ENCODE measurements at regions not wholly inside any gene's neighbourhood (a gene's known extent, or its start where the extent isn't known, plus 50 kb on each side); places are given as distances from the start of the nearest gene placed in this dataset.

- no peaks in the 10 kb centered on the region for H3K79me2 ChIP-seq
- H3K36me3 ChIP-seq (ENCODE audit: control insufficient read depth, insufficient read depth, low read length) = no peaks in the 10 kb centered on the region
- TF ChIP-seq, protein P1, sequence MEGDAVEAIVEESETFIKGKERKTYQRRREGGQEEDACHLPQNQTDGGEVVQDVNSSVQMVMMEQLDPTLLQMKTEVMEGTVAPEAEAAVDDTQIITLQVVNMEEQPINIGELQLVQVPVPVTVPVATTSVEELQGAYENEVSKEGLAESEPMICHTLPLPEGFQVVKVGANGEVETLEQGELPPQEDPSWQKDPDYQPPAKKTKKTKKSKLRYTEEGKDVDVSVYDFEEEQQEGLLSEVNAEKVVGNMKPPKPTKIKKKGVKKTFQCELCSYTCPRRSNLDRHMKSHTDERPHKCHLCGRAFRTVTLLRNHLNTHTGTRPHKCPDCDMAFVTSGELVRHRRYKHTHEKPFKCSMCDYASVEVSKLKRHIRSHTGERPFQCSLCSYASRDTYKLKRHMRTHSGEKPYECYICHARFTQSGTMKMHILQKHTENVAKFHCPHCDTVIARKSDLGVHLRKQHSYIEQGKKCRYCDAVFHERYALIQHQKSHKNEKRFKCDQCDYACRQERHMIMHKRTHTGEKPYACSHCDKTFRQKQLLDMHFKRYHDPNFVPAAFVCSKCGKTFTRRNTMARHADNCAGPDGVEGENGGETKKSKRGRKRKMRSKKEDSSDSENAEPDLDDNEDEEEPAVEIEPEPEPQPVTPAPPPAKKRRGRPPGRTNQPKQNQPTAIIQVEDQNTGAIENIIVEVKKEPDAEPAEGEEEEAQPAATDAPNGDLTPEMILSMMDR (IDR thresholded peaks at IDR 0.05) = no peak
- no peaks in the 10 kb centered on the region for H3K4me1 ChIP-seq
- no peak overlapping the region for H3K4me2 ChIP-seq (ENCODE audit: low read length)
- no peaks in the 10 kb centered on the region for H3K9me3 ChIP-seq (ENCODE audit: control insufficient read depth, low read length)
- H3K27ac ChIP-seq = no peak overlapping the region
- H3K27me3 ChIP-seq (ENCODE audit: control insufficient read depth, insufficient read depth, low read length) = no peaks in the 10 kb centered on the region
- H3K4me3 ChIP-seq (ENCODE audit: low read depth, low read length) = no peak overlapping the region
- no peak overlapping the region for H2AFZ ChIP-seq
- H3K9ac ChIP-seq = no peak overlapping the region
Observed at GRCh38 chr12:87272851-87273250, 756.4 kb downstream of the C12orf50 start.

- Histone ChIP-seq H2AFZ (no peak overlapping the region), H3K27ac (no peak overlapping the region), H3K9ac (no peak overlapping the region), H3K4me3 (ENCODE audit: low read depth, low read length) (no peak overlapping the region), H3K79me2 (no peaks in the 10 kb centered on the region), H3K36me3 (ENCODE audit: control insufficient read depth, insufficient read depth, low read length) (no peaks in the 10 kb centered on the region), H3K27me3 (ENCODE audit: control insufficient read depth, insufficient read depth, low read length) (no peaks in the 10 kb centered on the region), H3K4me2 (ENCODE audit: low read length) (no peak overlapping the region), H3K4me1 (no peaks in the 10 kb centered on the region), H3K9me3 (ENCODE audit: control insufficient read depth, low read length) (no peaks in the 10 kb centered on the region)
- TF ChIP-seq, protein P1 (IDR thresholded peaks at IDR 0.05) = no peak
Observed at GRCh38 chr12:87270919-87271318, 758.3 kb downstream of the C12orf50 start.

DNA sequence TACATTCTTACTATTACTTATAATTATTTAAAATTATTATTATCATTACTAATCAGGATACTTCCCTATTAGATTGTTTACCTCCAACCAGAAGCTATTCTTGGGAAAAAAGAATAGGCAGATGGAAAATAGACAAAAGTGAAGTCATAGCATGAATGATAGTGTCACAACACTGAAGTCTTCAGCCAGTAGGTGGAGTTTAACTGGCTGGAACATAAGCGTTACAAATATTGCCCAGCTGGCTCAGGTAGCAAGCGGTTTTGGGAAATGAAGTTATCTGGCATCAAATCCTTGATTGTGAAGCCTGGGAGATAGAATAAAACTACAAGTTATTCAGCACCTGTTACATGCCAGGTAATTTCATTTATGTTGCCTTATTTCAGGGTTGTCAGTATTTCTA, 762.9 kb downstream of the C12orf50 start:
- H3K9me3 ChIP-seq (ENCODE audit: control insufficient read depth, low read length) = no peaks in the 10 kb centered on the region
- no peaks in the 10 kb centered on the region for H3K36me3 ChIP-seq (ENCODE audit: control insufficient read depth, insufficient read depth, low read length)
- H3K27me3 ChIP-seq (ENCODE audit: control insufficient read depth, insufficient read depth, low read length) = no peaks in the 10 kb centered on the region
- no peaks in the 10 kb centered on the region for H3K79me2 ChIP-seq
- H3K4me1 ChIP-seq = no peaks in the 10 kb centered on the region
- H3K9ac ChIP-seq = no peak overlapping the region
- H2AFZ ChIP-seq = no peak overlapping the region
- TF ChIP-seq, protein P1 (IDR thresholded peaks at IDR 0.05) = no peak
- H3K27ac ChIP-seq = no peak overlapping the region
- no peak overlapping the region for H3K4me2 ChIP-seq (ENCODE audit: low read length)
- H3K4me3 ChIP-seq (ENCODE audit: low read depth, low read length) = no peak overlapping the region

DNA sequence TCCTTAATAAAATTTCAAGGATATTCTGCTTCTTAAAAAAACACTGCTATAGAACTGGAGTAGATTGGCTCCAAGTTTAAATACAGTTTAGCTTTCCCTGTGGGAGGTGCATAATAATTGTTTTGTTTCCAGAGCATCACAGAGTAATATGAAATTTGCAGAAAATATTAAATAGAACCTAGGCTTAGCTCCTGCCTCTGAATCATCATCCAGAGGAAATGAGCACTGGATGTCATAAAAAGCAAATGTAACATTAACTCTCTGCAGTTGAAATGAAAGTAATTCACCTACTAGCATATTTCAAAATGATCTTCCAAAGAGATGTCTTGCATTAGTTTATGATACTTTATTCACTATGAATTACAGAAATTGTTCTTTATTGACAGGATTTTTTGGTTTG, 769.8 kb downstream of the C12orf50 start:
- H2AFZ ChIP-seq = no peak overlapping the region
- no peak overlapping the region for H3K4me3 ChIP-seq (ENCODE audit: low read depth, low read length)
- H3K79me2 ChIP-seq = no peaks in the 10 kb centered on the region
- H3K9ac ChIP-seq = no peak overlapping the region
- H3K36me3 ChIP-seq (ENCODE audit: control insufficient read depth, insufficient read depth, low read length) = no peaks in the 10 kb centered on the region
- no peaks in the 10 kb centered on the region for H3K27me3 ChIP-seq (ENCODE audit: control insufficient read depth, insufficient read depth, low read length)
- no peak overlapping the region for H3K4me2 ChIP-seq (ENCODE audit: low read length)
- no peaks in the 10 kb centered on the region for H3K4me1 ChIP-seq
- no peak overlapping the region for H3K27ac ChIP-seq
- no peaks in the 10 kb centered on the region for H3K9me3 ChIP-seq (ENCODE audit: control insufficient read depth, low read length)
- TF ChIP-seq, protein P1 (IDR thresholded peaks at IDR 0.05) = no peak

DNA sequence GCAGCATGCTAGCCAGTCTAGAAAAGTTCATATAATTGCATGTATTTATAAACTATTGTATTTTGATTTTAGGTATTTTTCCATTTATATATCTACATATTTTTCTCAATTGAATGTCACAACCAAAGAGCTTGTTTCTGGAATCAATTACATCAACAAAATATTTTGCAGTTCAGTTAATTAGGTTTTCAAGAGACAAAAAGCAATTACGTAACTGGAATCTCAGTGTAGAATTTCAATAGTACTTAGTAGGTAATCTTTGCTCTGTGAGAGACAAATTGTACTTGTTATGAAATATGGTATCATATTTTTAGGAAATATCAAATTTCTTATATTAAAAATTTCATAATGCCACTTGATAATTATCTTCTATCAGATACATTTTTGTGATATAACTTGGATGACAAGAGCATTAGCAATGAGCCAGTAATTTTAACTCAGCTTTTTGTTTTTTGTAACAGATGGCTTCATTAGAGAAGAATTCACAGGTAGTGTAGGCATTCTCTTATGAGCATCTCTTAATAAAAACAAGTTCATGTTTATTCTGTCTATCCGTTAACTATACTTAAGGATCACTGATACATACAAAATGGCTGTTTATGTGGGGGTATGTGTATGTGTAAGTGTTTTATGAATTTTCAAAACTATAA, 774.7 kb downstream of the C12orf50 start:
- Histone ChIP-seq H3K4me2 (ENCODE audit: low read length) (no peak overlapping the region), H3K27ac (no peak overlapping the region), H3K4me3 (ENCODE audit: low read depth, low read length) (no peak overlapping the region), H3K27me3 (ENCODE audit: control insufficient read depth, insufficient read depth, low read length) (no peaks in the 10 kb centered on the region), H3K4me1 (no peaks in the 10 kb centered on the region), H2AFZ (no peak overlapping the region), H3K9ac (no peak overlapping the region), H3K9me3 (ENCODE audit: control insufficient read depth, low read length) (no peaks in the 10 kb centered on the region), H3K79me2 (no peaks in the 10 kb centered on the region), H3K36me3 (ENCODE audit: control insufficient read depth, insufficient read depth, low read length) (no peaks in the 10 kb centered on the region)
- TF ChIP-seq, protein P1 (IDR thresholded peaks at IDR 0.05) = no peak

Measured in parathyroid adenoma (tissue), 2 donors.